GM12878 (cell line): ENCODE measurements at regions not wholly inside any gene's neighbourhood (a gene's known extent, or its start where the extent isn't known, plus 50 kb on each side); places are given as distances from the start of the nearest gene placed in this dataset.

Experiments
- ATAC-seq: fragments of 200-7000 bp; cut with Tn5 transposase; 3 replicates; pipeline ENCODE4 v1.9.1; 2020; ENCODE audit warnings: mild to moderate bottlenecking, moderate library complexity
- BruUV-seq: library from RNA; stranded (reverse); fragments of 400-500 nt; replicated peaks from 2 replicates; lab custom pipeline; 2021; lab: Mats Ljungman, UMichigan
- CTCF ChIA-PET: fragments of 300-600 bp; sonication (Branson Sonifier 250); formaldehyde crosslinking; extraction: SDS; loops from one replicate; lab custom pipeline; 2021; ENCODE audit warnings: inconsistent platforms; lab: Yijun Ruan, JAX
- POLR2A ChIA-PET: fragments of 350-600 bp; formaldehyde crosslinking; extraction: SDS; loops from one replicate; lab custom pipeline; 2021; ENCODE audit warnings: inconsistent platforms; lab: Charles Lee
- RAD21 ChIA-PET: fragments of 300-600 bp; sonication (Branson Sonifier 250); formaldehyde crosslinking; loops from one replicate; lab custom pipeline; 2023; ENCODE audit warnings: antibody characterized with exemption; ENCODE audit not compliant: unreplicated experiment; lab: Charles Lee
- SMC1A ChIA-PET: fragments of 300-600 bp; sonication (Branson Sonifier 250); formaldehyde crosslinking; loops from one replicate; lab custom pipeline; 2023; ENCODE audit not compliant: unreplicated experiment, uncharacterized antibody; lab: Charles Lee
- DNase-seq: peaks from one replicate; pipeline ENCODE4 v3.0.0-alpha.2; 2011; ENCODE audit warnings: low read depth, low spot score
- FAIRE-seq: peaks from 3 replicates; lab custom pipeline; 2011; peaks lifted over from hg19 to GRCh38; lab: Jason Lieb, UNC
- H2AFZ ChIP-seq: 2 replicates; pipeline ENCODE4 v1.6.0; 2011; ENCODE audit warnings: low read depth, low read length, control low read depth; ENCODE audit not compliant: control insufficient read depth
- H3K27ac ChIP-seq: 2 replicates; pipeline ENCODE4 v1.5.1; 2011; ENCODE audit warnings: control low read depth; ENCODE audit not compliant: control insufficient read depth, insufficient read depth
- H3K27me3 ChIP-seq, 2 experiments: replicated peaks in 1 of 2; 2 replicates each; pipeline versions ENCODE4 v1.6.0 to v1.6.1; 2011; ENCODE audit warnings: low read length in 1 of 2; ENCODE audit not compliant: control insufficient read depth in 2 of 2, insufficient read depth in 2 of 2
- H3K36me3 ChIP-seq, 2 experiments: 2 replicates each; pipeline ENCODE4 v1.5.1; 2011; ENCODE audit warnings: low read length in 1 of 2; ENCODE audit not compliant: control insufficient read depth in 2 of 2, insufficient read depth in 2 of 2
- H3K4me1 ChIP-seq: 2 replicates; pipeline ENCODE4 v1.6.1; 2011; ENCODE audit warnings: mild to moderate bottlenecking, low read length, moderate library complexity, mixed read lengths; ENCODE audit not compliant: control insufficient read depth, insufficient read depth
- H3K4me2 ChIP-seq: 2 replicates; pipeline ENCODE4 v1.6.0; 2011; ENCODE audit warnings: control low read depth; ENCODE audit not compliant: control insufficient read depth, insufficient read depth
- H3K4me3 ChIP-seq: fragments of 200-600 bp; sonication (generic); 2 replicates; pipeline ENCODE4 v1.5.1; 2016
- H3K79me2 ChIP-seq: 2 replicates; pipeline ENCODE4 v1.6.0; 2011; ENCODE audit warnings: low read length; ENCODE audit not compliant: control insufficient read depth, insufficient read depth
- H3K9ac ChIP-seq: 2 replicates; pipeline ENCODE4 v1.8.0; 2011; ENCODE audit warnings: low read length, control low read depth, mixed read lengths; ENCODE audit not compliant: control insufficient read depth, insufficient read depth
- H3K9me3 ChIP-seq: replicated peaks from 3 replicates; pipeline ENCODE4 v1.5.1; 2011; ENCODE audit warnings: mild to moderate bottlenecking, low read length; ENCODE audit not compliant: control insufficient read depth, insufficient read depth
- H4K20me1 ChIP-seq: 2 replicates; pipeline ENCODE4 v1.6.0; 2011; ENCODE audit not compliant: control insufficient read depth, insufficient read depth
- CREM ChIP-seq: IDR thresholded peaks from 2 replicates; pipeline ENCODE4 v1.6.1; 2014; ENCODE audit warnings: antibody characterized with exemption, low read depth
- HDGF ChIP-seq: fragments of 450-650 bp; IDR thresholded peaks from 2 replicates; pipeline ENCODE4 v1.6.1; 2016; ENCODE audit warnings: antibody characterized with exemption
- MTA3 ChIP-seq: IDR thresholded peaks from 2 replicates; pipeline ENCODE4 v1.6.1; 2012; ENCODE audit warnings: low read length, inconsistent platforms, borderline replicate concordance
- PKNOX1 ChIP-seq: fragments of 450-650 bp; IDR thresholded peaks from 2 replicates; pipeline ENCODE4 v1.6.1; 2016; ENCODE audit warnings: mild to moderate bottlenecking
- RUNX3 ChIP-seq: IDR thresholded peaks from 2 replicates; pipeline ENCODE4 v1.6.1; 2012; ENCODE audit warnings: low read length, inconsistent platforms
- SMAD1 ChIP-seq: fragments of 450-650 bp; IDR thresholded peaks from 2 replicates; pipeline ENCODE4 v1.6.1; 2018; ENCODE audit warnings: mild to moderate bottlenecking, low read depth; ENCODE audit not compliant: partially characterized antibody
- SMC3 ChIP-seq: IDR thresholded peaks from 2 replicates; pipeline ENCODE4 v1.6.1; 2011; ENCODE audit warnings: low read length, improper control_type of control experiment, borderline replicate concordance
- SUPT20H ChIP-seq: IDR thresholded peaks from 2 replicates; pipeline ENCODE4 v1.6.1; 2011; ENCODE audit warnings: low read depth, mild to moderate bottlenecking, low read length, moderate library complexity, borderline replicate concordance; ENCODE audit not compliant: control insufficient read depth
- TCF3 ChIP-seq: IDR thresholded peaks from 2 replicates; pipeline ENCODE4 v1.6.1; 2012; ENCODE audit warnings: low read depth, mild to moderate bottlenecking, low read length, borderline replicate concordance; ENCODE audit not compliant: insufficient read depth
- YBX1 ChIP-seq: fragments of 450-650 bp; IDR thresholded peaks from 2 replicates; pipeline ENCODE4 v1.6.1; 2016; ENCODE audit warnings: antibody characterized with exemption
- WGBS: methylation state at CpG from one replicate; pipeline ENCODE4 v1.1.6; 2016; ENCODE audit warnings: low lambda C conversion rate; ENCODE audit not compliant: insufficient replicate concordance, insufficient coverage; ENCODE audit errors: missing lambda C conversion rate; 5-methylcytosine and 5-hydroxymethylcytosine counted together
- in situ Hi-C: fragments of 300-500 bp; cut with MboI; formaldehyde crosslinking; loops from 9 replicates; pipeline ENCODE4 v1.14.3; 2018; ENCODE audit warnings: mixed read lengths
- intact Hi-C: fragments of 100-400 bp; cut with micrococcal nuclease; formaldehyde crosslinking; loops from one replicate; pipeline ENCODE4 v1.14.2; 2022; ENCODE audit not compliant: unreplicated experiment
- TF ChIP-seq, protein P1 (sequence below): fragments of 450-650 bp; IDR thresholded peaks from 2 replicates; pipeline ENCODE4 v1.6.1; 2017; ENCODE audit warnings: mild to moderate bottlenecking
- TF ChIP-seq, protein P2 (sequence below): fragments of 450-650 bp; conservative IDR thresholded peaks from 2 replicates; pipeline ENCODE4 v1.6.1; 2017; ENCODE audit warnings: mild to moderate bottlenecking, moderate library complexity

GRCh38 chr9:8106362-8106761, 306.8 kb upstream of the DMAC1 start:
- BruUV-seq: no TSS peak
- RAD21 ChIA-PET: no interaction called here
- Histone ChIP-seq H3K27ac (no peak overlapping the region), H3K4me1 (no peaks in the 10 kb centered on the region)
- intact Hi-C loops: no loop called here
- DNase-seq: no peak
- no peak for TF ChIP-seq SUPT20H
- no peak for TF ChIP-seq MTA3
- no peak for TF ChIP-seq HDGF
- TF ChIP-seq PKNOX1: no peak
- TF ChIP-seq, protein P1, sequence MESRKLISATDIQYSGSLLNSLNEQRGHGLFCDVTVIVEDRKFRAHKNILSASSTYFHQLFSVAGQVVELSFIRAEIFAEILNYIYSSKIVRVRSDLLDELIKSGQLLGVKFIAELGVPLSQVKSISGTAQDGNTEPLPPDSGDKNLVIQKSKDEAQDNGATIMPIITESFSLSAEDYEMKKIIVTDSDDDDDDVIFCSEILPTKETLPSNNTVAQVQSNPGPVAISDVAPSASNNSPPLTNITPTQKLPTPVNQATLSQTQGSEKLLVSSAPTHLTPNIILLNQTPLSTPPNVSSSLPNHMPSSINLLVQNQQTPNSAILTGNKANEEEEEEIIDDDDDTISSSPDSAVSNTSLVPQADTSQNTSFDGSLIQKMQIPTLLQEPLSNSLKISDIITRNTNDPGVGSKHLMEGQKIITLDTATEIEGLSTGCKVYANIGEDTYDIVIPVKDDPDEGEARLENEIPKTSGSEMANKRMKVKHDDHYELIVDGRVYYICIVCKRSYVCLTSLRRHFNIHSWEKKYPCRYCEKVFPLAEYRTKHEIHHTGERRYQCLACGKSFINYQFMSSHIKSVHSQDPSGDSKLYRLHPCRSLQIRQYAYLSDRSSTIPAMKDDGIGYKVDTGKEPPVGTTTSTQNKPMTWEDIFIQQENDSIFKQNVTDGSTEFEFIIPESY: no peak
- TF ChIP-seq, protein P2, sequence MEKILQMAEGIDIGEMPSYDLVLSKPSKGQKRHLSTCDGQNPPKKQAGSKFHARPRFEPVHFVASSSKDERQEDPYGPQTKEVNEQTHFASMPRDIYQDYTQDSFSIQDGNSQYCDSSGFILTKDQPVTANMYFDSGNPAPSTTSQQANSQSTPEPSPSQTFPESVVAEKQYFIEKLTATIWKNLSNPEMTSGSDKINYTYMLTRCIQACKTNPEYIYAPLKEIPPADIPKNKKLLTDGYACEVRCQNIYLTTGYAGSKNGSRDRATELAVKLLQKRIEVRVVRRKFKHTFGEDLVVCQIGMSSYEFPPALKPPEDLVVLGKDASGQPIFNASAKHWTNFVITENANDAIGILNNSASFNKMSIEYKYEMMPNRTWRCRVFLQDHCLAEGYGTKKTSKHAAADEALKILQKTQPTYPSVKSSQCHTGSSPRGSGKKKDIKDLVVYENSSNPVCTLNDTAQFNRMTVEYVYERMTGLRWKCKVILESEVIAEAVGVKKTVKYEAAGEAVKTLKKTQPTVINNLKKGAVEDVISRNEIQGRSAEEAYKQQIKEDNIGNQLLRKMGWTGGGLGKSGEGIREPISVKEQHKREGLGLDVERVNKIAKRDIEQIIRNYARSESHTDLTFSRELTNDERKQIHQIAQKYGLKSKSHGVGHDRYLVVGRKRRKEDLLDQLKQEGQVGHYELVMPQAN: no peak
- TF ChIP-seq SMC3: no peak
- TF ChIP-seq SMAD1: no peak
- TF ChIP-seq CREM: no peak
- TF ChIP-seq YBX1: no peak
- no peak for TF ChIP-seq RUNX3
- TF ChIP-seq TCF3: no peak
- TF ChIP-seq, all 136 proteins: peak for 0
- FAIRE-seq (no peak), ATAC-seq (no peak)
- no peaks in the 10 kb centered on the region for H4K20me1 ChIP-seq
- POLR2A ChIA-PET: no interaction called here
- in situ Hi-C loops: no loop called here
- no peak overlapping the region for H3K4me2 ChIP-seq
- H2AFZ ChIP-seq: no peak overlapping the region
- 11% methylated on average over 1 of the region's 1 CpG for WGBS
- SMC1A ChIA-PET: no interaction called here
- CTCF ChIA-PET: no interaction called here
- no peaks in the 10 kb centered on the region for H3K9me3 ChIP-seq
- no peaks in the 10 kb centered on the region for H3K79me2 ChIP-seq
- H3K9ac ChIP-seq: no peak overlapping the region
- H3K27me3 ChIP-seq: no peaks in the 10 kb centered on the region
- H3K36me3 ChIP-seq: no peaks in the 10 kb centered on the region
- H3K4me3 ChIP-seq: no peak overlapping the region
